SK-N-MC (cell line): ENCODE measurements at regions not wholly inside any gene's neighbourhood (a gene's known extent, or its start where the extent isn't known, plus 50 kb on each side); places are given as distances from the start of the nearest gene placed in this dataset.

Experiments
- EZH2 ChIP-seq: fragments of 200-600 bp; sonication (generic); IDR thresholded peaks from one replicate; pipeline ENCODE4 v1.6.1; 2017; ENCODE audit warnings: antibody characterized with exemption
- FOXP2 ChIP-seq: optimal IDR thresholded peaks from 2 replicates; pipeline ENCODE3; 2011; ENCODE audit warnings: mild to moderate bottlenecking, moderate library complexity; ENCODE audit not compliant: insufficient read depth; ENCODE audit errors: extremely low read length, control extremely low read depth
- POLR2AphosphoS5 ChIP-seq: IDR thresholded peaks from 2 replicates; pipeline ENCODE4 v1.6.1; 2012; ENCODE audit warnings: mild to moderate bottlenecking, low read depth, low read length, borderline replicate concordance

DNA sequence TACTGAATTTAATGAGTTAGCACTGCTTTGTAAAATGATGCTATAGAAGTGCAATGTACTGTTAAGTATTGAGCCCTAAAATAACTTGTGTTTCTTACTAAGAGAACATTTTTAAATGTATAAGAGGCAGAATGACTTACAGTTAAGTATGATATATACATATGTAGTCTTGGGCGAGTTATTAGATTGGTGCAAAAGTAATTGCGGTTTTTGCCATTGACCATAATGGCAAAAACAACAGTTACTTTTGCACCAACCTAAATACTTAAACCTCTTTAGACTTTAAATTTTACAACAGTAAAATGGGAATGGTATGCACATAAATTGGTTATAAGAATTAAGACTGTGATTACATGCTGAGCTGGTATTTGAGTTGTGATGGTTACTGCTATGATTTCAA, 79.8 kb downstream of the CNTN3 start:
- no peak for TF ChIP-seq POLR2AphosphoS5
- no peak for TF ChIP-seq EZH2
- no peak for TF ChIP-seq FOXP2
